K562 (cell line): ENCODE measurements at regions not wholly inside any gene's neighbourhood (a gene's known extent, or its start where the extent isn't known, plus 50 kb on each side); places are given as distances from the start of the nearest gene placed in this dataset.
"Not testable (repeated sequence)": the region's sequence is repeated elsewhere in the genome, so short reads cannot be mapped to it uniquely, and the experiment has no call there.

Source experiments
- ATAC-seq: fragments of 200-7000 bp; cut with Tn5 transposase; 3 replicates; pipeline ENCODE4 v1.9.1; 2020; ENCODE audit warnings: moderate library complexity
- BruUV-seq: library from RNA; stranded (reverse); fragments of 400-500 nt; replicated peaks from 2 replicates; lab custom pipeline; 2021; lab: Mats Ljungman, UMichigan
- CTCF ChIA-PET: fragments of 300-600 bp; formaldehyde crosslinking; extraction: SDS; loops from one replicate; lab custom pipeline; 2021; ENCODE audit warnings: low intra/inter-chr PET ratio; lab: Yijun Ruan, JAX
- POLR2A ChIA-PET: fragments of 300-600, 350-650 bp; sonication (Branson Sonifier 250); formaldehyde crosslinking; extraction: SDS; loops from one replicate; lab custom pipeline; 2021; ENCODE audit warnings: antibody characterized with exemption, inconsistent platforms; lab: Yijun Ruan, JAX
- DNase-seq, 4 experiments: peaks; one replicate each; pipeline versions ENCODE4 v3.0.0 to v3.0.0-alpha.2; 2011 to 2018; ENCODE audit warnings: low spot score in 3 of 4, mixed read lengths in 3 of 4; ENCODE audit errors: extremely low read depth in 1 of 4
- FAIRE-seq: peaks from 2 replicates; lab custom pipeline; 2011; peaks lifted over from hg19 to GRCh38; lab: Jason Lieb, UNC
- H2AFZ ChIP-seq: 2 replicates; pipeline ENCODE4 v1.6.0; 2011; ENCODE audit warnings: low read depth, low read length, control low read depth, inconsistent platforms
- H3K27ac ChIP-seq: fragments of 200-600 bp; 3 replicates; pipeline ENCODE4 v1.8.0; 2011; ENCODE audit warnings: low read depth, mild to moderate bottlenecking, control low read depth, inconsistent platforms, low read length, moderate library complexity, mixed read lengths; ENCODE audit errors: extremely low read depth
- H3K27me3 ChIP-seq, 2 experiments: fragments of 300-600 bp in 1 of 2; 2 replicates in 1 of 2; 3 replicates in 1 of 2; pipeline versions ENCODE4 v1.6.0 to v1.8.0; 2011; ENCODE audit warnings: inconsistent platforms in 2 of 2, low read length in 2 of 2, mild to moderate bottlenecking in 1 of 2, mixed read lengths in 1 of 2, moderate library complexity in 1 of 2; ENCODE audit not compliant: control insufficient read depth in 2 of 2, insufficient read depth in 2 of 2
- H3K36me3 ChIP-seq: fragments of 300-600 bp; 3 replicates; pipeline ENCODE4 v1.8.0; 2011; ENCODE audit warnings: mild to moderate bottlenecking, low read length, inconsistent platforms; ENCODE audit not compliant: control insufficient read depth, insufficient read depth
- H3K4me1 ChIP-seq, 2 experiments: fragments of 200-600 bp in 1 of 2; replicated peaks in 1 of 2; 2 replicates in 1 of 2; 3 replicates in 1 of 2; pipeline versions ENCODE4 v1.5.1 to v1.8.0; 2011; ENCODE audit warnings: inconsistent platforms in 2 of 2, low read length in 2 of 2, mild to moderate bottlenecking in 1 of 2, mixed read lengths in 1 of 2, moderate library complexity in 1 of 2; ENCODE audit not compliant: control insufficient read depth in 2 of 2, insufficient read depth in 2 of 2
- H3K4me2 ChIP-seq: 2 replicates; pipeline ENCODE4 v1.6.1; 2011; ENCODE audit warnings: low read length, control low read depth, inconsistent platforms, mixed read lengths; ENCODE audit not compliant: insufficient read depth
- H3K4me3 ChIP-seq: fragments of 200-600 bp; sonication (generic), shearing (Covaris generic); 2 replicates; pipeline ENCODE4 v1.5.1; 2016; ENCODE audit warnings: control low read depth, inconsistent platforms
- H3K79me2 ChIP-seq: fragments of 200-600 bp; 3 replicates; pipeline ENCODE4 v1.8.0; 2011; ENCODE audit warnings: low read length, inconsistent platforms; ENCODE audit not compliant: control insufficient read depth, insufficient read depth
- H3K9ac ChIP-seq, 2 experiments: 2 replicates each; pipeline versions ENCODE4 v1.6.0 to v1.6.1; 2011; ENCODE audit warnings: low read depth in 2 of 2, low read length in 2 of 2, control low read depth in 1 of 2, inconsistent platforms in 1 of 2, mild to moderate bottlenecking in 1 of 2, mixed read lengths in 1 of 2; ENCODE audit not compliant: insufficient read depth in 1 of 2
- H3K9me1 ChIP-seq: one replicate; pipeline ENCODE4 v1.6.0; 2011; ENCODE audit warnings: inconsistent platforms, mild to moderate bottlenecking, low read length, moderate library complexity; ENCODE audit not compliant: control insufficient read depth, insufficient read depth
- H3K9me3 ChIP-seq: replicated peaks from 2 replicates; pipeline ENCODE4 v1.5.1; 2011; ENCODE audit warnings: low read depth, low read length, inconsistent platforms; ENCODE audit not compliant: control insufficient read depth, insufficient read depth
- H4K20me1 ChIP-seq: replicated peaks from 2 replicates; pipeline ENCODE4 v1.6.1; 2011; ENCODE audit warnings: low read length, inconsistent platforms, mixed read lengths; ENCODE audit not compliant: control insufficient read depth, insufficient read depth
- HDAC1 ChIP-seq, 2 experiments: fragments of 450-650 bp; IDR thresholded peaks; 2 replicates each; pipeline ENCODE4 v1.6.1; 2016 to 2017; ENCODE audit warnings: inconsistent platforms in 1 of 2, mild to moderate bottlenecking in 1 of 2, moderate library complexity in 1 of 2
- KDM1A ChIP-seq, 2 experiments: fragments of 450-650 bp; IDR thresholded peaks; 2 replicates each; pipeline ENCODE4 v1.6.1; 2016; ENCODE audit warnings: mild to moderate bottlenecking in 2 of 2
- MITF ChIP-seq: IDR thresholded peaks from 2 replicates; pipeline ENCODE4 v1.6.1; 2014; ENCODE audit warnings: antibody characterized with exemption
- ZBTB26 ChIP-seq: fragments of 450-650 bp; formaldehyde crosslinking; IDR thresholded peaks from 2 replicates; pipeline ENCODE4 v1.4.0; 2022; ENCODE audit warnings: missing genetic modification characterization
- WGBS: fragments of 100-300 bp; shearing (Covaris generic); methylation state at CpG from one replicate; pipeline ENCODE4 v1.1.6; 2016; ENCODE audit warnings: low coverage, mixed read lengths; ENCODE audit not compliant: insufficient coverage; ENCODE audit errors: missing lambda C conversion rate; 5-methylcytosine and 5-hydroxymethylcytosine counted together
- in situ Hi-C: fragments of 300-500 bp; cut with MboI; formaldehyde crosslinking; loops from 4 replicates; pipeline ENCODE4 v1.15.0; 2018; ENCODE audit warnings: inconsistent platforms, mixed read lengths
- intact Hi-C: fragments of 100-400 bp; cut with micrococcal nuclease; formaldehyde crosslinking; loops from 2 replicates; pipeline ENCODE4 v1.14.2; 2022

GRCh38 chr13:19074519-19074918 is 107.1 kb downstream of the TUBA3C start:
- DNase-seq (no peak), FAIRE-seq (no peak), ATAC-seq (no peak)
- ChIA-PET CTCF (no interaction called here), POLR2A (no interaction called here)
- no peaks in the 10 kb centered on the region for H3K4me1 ChIP-seq
- BruUV-seq, result no TSS peak
- H3K27ac ChIP-seq, result no peak overlapping the region
- no peak overlapping the region for H3K9ac ChIP-seq
- no peak overlapping the region for H3K4me2 ChIP-seq
- in situ Hi-C loops (no loop called here), intact Hi-C loops (loop anchor here (10.0 kb wide), 1 partner anchor 60 kb away; no protein-coding TSS in a partner anchor)
- H2AFZ ChIP-seq, result no peak overlapping the region
- 16% methylated on average over 8 of the region's 8 CpGs for WGBS
- no peaks in the 10 kb centered on the region for H3K9me3 ChIP-seq
- H3K4me3 ChIP-seq, result no peak overlapping the region
- no peaks in the 10 kb centered on the region for H3K27me3 ChIP-seq
- H4K20me1 ChIP-seq, result no peaks in the 10 kb centered on the region
- H3K79me2 ChIP-seq, result no peaks in the 10 kb centered on the region
- no peaks in the 10 kb centered on the region for H3K36me3 ChIP-seq
- no peaks in the 10 kb centered on the region for H3K9me1 ChIP-seq
- TF ChIP-seq ZBTB26 (CRISPR knock-in tag), result 0 out of 2 replicates have a peak, but pooled peaks have one; percentile 39
- peak in 1 of 2 experiments; percentile 42; a peak in 1 of 4 replicates for TF ChIP-seq HDAC1 (IDR thresholded peaks at IDR 0.05)
- TF ChIP-seq KDM1A (IDR thresholded peaks at IDR 0.05), result 0 out of 4 replicates have a peak, but pooled peaks have one; percentile 23 to 31
- no peak for TF ChIP-seq MITF

GRCh38 chr13:19074106-19074505 is 107.5 kb downstream of the TUBA3C start:
- H3K27ac ChIP-seq, H3K4me2 ChIP-seq, H3K9ac ChIP-seq, H3K79me2 ChIP-seq, in situ Hi-C loops, H4K20me1 ChIP-seq, CTCF ChIA-PET, H3K36me3 ChIP-seq, POLR2A ChIA-PET, H3K4me1 ChIP-seq, DNase-seq, BruUV-seq, ATAC-seq, FAIRE-seq, H3K9me3 ChIP-seq, H3K4me3 ChIP-seq, H3K9me1 ChIP-seq, H3K27me3 ChIP-seq, H2AFZ ChIP-seq: not testable (repeated sequence)
- 9% methylated on average over 5 of the region's 6 CpGs for WGBS
- intact Hi-C loops, result loop anchor here (10.0 kb wide), 1 partner anchor 59 kb away; no protein-coding TSS in a partner anchor

GRCh38 chr13:19072956-19073706 is 108.5 kb downstream of the TUBA3C start:
- H3K4me1 ChIP-seq, BruUV-seq, H3K9ac ChIP-seq, CTCF ChIA-PET, H3K36me3 ChIP-seq, H4K20me1 ChIP-seq, H3K27ac ChIP-seq, H3K9me3 ChIP-seq, in situ Hi-C loops, H2AFZ ChIP-seq, H3K27me3 ChIP-seq, H3K4me2 ChIP-seq, DNase-seq, ATAC-seq, H3K79me2 ChIP-seq, H3K9me1 ChIP-seq, H3K4me3 ChIP-seq, FAIRE-seq: not testable (repeated sequence)
- WGBS, result 8% methylated on average over 9 of the region's 11 CpGs
- intact Hi-C loops, result loop anchor here (10.0 kb wide), 1 partner anchor 58 kb away; no protein-coding TSS in a partner anchor
- POLR2A ChIA-PET, result interaction anchor here (1.0 kb wide), 1 partner anchor 17 kb away, joined by 4 read pairs; no protein-coding TSS in a partner anchor
